NCI-H2171 (cell line): ENCODE measurements at regions not wholly inside any gene's neighbourhood (a gene's known extent, or its start where the extent isn't known, plus 50 kb on each side); places are given as distances from the start of the nearest gene placed in this dataset.
A peak's percentile ranks its signal among the peaks of the same experiment; 100 is the strongest.
"Not testable (repeated sequence)": the region's sequence is repeated elsewhere in the genome, so short reads cannot be mapped to it uniquely, and the experiment has no call there.

Experiments
- DNase-seq: peaks from one replicate; lab custom pipeline; 2025; lab: John Stamatoyannopoulos, UW

DNA sequence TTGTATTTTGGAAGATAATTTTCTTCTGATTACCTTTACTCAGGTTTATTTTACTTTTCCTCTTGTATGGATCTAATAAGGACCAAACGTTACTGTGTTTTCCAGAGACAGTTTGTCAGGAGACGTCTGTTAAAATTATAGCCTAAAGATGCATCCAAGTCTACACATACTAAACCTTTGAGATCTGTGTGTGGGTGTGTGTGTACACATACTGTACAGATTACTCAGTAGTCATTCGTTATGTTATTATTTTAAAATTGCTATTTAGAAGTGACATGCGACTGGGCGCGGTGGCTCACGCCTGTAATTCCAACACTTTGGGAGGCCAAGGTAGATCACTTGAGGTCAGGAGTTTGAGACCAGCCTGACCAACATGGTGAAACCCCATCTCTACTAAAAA lies 51.6 kb upstream of the CNTLN start:
- DNase-seq, result no peak

DNA sequence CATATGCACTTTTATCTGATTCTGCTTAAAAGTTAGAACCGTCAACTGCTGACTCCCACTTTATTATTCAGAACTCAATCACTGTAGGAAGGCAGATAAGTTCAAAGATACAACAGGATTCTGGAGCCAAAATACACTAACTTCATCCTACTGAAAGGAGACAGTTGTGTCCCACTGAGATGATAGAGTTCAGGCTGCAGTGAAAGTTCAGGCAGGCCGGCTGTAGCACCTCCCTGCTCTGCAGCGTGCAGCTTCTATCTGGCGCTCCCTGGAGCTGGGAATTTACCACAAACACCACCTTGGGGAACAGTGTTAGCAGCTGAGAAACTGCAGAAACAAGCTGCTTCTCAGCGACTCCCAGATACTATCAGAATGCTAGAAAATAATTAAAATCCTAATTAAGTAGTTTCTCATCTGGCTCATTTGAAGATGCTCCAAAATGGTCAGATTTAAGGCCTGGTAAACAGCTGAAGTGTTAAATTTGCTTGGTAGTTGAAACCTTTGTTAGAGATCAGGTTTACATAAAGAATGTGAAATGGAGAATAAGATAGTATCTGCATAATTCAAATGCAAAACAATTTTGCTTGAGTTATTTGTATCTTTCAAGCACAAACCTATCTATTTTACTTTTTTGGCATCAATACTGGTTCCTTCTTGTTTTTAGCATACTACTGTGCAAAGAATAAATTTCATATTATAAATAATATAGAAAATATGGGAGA lies 52.3 kb upstream of the CNTLN start:
- no peak for DNase-seq

DNA sequence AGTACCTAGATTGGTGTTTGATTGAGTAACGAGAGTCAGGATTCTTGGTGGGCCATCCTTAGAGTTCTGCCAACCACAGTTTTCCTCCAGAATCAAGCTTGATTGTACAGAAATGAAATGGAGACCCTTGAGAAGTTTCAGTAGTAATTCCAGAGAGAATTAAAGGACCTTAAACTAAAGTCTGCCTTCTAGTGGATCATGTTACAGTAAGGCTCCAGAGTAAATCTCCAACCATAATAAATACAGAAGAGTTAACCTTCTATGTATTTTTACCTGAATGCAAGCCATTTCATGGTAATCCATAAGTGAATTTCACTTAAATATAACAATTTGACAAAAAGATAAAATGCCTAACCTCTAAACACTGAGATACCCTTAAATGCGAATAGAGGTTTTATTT lies 53.0 kb upstream of the CNTLN start:
- DNase-seq, result no peak

DNA sequence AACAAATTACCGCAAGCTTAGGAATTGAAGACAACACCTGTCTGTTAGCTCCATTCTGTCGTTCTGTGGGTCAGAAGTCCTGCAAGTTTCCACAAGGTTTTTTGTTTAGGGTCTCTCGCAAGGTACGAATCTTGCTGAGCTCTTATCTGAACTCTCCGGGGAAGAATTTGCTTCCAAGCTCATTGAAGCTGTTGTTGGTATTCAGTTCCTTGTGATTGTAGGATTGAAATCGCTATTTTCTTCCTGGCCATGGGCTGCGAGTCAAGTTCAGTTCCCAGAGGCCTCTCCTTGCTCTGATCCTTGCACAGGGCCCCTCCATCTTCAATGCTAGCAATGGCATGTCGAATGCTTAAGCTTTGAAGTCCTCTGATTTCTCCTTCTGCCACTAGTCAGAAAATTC lies 53.5 kb upstream of the CNTLN start:
- DNase-seq, result no peak

DNA sequence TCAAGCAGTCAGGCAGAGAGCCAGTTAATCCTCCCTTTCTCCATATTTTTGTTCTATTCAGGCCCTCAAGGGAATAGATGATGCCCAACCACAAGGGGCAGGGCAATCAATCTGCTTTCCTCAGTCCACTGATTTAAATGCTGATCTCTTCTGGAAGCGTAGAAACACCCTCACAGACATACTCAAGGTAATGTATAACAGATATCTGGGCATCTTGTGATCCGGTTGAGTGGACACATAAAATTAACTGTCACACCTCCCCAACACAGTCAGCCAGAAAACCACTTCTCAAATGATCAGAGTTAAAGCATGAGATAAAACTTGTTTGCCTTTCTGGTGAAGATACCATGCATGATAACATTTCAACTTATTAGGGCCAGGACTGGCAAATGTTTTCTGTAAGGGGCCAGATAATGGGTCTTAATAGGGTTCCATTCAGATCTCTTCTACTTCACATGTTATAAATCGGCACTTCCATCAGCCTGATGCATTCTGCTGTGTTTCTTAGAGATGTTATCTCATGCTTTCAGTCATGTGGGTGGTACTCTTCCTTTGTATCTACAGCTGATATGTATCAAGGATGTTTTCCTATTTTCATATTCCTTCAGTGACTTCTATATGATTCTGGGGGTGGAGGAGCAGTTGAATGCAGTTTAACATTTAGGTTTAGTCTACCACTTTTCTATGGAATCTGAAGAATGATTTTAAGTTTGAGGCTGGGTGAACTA lies 58.9 kb upstream of the CNTLN start:
- DNase-seq, result no peak

DNA sequence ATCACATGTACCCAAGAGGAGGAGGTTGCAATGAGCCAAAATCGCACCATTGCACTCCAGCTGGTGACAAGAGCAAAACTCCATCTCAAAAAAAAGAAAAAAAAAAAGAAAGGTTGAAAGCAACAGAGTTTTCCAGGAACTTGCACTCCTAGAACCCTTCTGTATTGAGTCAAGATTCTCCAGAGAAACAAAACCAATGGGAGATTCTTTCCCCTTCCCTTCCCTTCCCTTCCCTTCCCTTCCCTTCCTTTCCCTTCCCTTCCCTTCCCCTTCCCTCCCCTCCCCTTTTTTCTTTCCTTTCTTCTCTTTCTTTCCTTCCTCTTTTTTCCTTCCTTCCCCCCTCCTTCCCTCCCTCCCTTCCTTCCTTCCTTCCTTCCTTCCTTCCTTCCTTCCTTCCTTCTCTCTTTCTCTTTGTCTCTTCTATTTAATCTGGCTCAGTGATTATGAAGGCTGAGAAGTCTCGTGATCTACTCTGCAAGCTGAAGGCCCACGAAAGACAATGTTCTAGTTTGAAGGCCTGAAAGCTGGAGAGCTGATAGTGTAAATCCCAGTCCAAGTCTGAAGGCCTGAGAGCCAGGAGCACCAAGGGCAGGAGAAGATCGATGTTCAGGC lies 59.6 kb upstream of the CNTLN start:
- no peak for DNase-seq

DNA sequence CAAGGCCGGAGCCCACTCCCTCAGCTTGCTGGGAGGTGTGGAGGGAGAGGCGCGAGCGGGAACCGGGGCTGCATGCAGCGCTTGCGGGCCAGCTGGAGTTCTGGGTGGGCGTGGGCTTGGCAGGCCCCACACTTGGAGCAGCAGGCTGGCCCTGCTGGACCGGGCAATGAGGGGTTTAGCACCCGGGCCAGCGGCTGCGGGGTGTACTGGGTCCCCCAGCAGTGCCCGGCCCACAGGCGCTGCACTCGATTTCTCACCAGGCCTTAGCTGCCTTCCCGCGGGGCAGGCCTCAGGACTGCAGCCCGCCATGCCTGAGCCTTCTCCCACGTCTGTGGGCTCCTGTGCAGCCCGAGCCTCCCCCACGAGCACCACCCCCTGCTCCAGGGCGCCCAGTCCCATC lies 62.3 kb upstream of the CNTLN start:
- not testable (repeated sequence) for DNase-seq

DNA sequence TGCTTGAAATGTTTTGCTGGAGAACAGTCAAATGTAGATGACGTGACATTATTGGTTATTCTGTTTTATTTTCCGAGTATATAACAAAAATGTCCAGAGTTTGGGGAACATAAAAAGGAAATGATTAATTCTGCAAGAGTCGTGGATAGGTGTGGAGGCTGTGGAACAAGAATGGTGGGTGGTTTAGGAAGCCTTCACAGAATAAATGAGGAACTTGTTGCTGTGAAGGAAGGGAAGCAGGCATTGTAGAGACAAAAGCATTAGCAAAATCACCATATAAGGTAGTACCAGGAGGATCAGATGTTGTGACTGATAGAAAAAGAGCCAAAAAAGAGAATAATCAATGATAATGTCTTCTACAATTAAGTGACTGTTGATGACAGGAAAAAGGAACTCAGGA lies 66.2 kb upstream of the CNTLN start:
- no peak for DNase-seq

DNA sequence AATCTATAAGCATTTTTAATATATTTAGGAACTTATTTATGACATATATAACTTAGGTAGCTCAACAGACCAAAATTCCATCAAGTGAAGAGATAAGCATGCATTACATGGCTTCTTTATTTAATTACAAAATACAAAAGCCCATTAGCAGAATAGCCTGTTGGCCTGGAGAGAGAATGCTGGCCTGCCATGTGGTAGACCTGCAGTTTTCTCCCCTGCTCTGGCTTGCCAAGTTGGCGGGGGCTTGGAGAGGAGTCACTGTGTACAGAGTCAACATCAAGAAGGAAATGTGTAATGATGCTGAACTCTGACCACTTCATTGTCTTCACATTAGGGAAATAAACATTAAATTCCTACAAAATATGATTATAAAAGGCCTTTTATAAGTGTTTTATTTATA lies 69.8 kb upstream of the CNTLN start:
- DNase-seq, result no peak

DNA sequence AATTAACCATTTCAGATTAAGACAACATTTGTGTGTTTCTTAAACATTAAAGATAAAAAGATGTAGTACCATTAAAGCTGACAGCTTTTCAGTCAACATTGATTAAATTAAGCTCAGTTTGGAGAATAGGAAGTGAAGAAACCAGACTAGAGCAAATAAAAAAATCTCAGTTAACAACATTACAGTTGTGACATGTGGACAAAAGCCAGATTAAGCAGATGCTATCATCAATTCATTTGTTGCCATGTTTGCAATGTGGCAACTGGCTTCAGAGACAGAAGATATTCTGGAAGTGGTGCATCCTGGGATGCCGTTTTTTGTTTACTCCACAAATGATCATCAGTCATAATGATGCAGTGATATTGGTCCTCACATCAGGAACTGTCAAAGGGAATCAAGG lies 70.3 kb upstream of the CNTLN start:
- no peak for DNase-seq

DNA sequence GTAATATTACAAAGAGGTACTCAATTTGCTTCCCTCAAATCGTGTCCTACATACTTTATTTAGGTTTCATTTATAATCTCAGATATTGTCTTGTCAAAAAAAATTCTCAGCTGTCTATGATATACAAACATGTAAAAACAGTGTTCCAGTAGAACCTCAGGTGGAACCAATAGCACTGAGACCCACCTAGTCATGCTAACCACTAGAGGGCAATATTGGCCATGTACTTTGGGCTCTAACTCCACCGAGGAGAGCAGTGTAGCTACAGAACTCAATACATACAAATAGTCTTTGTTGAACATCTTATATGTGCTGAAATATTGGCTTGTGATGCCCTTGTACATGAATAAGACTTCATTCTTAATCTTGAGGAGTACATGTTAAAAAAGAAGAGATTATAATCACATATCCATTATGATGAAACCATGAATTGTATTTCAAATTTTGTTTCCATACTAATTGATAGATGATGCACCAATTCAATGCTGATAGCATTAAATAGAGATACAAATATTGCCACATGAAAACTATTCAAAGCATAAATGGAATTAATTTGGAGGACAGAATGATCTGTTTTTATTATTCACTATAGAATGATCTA lies 71.2 kb upstream of the CNTLN start:
- DNase-seq, result peak; percentile 8

DNA sequence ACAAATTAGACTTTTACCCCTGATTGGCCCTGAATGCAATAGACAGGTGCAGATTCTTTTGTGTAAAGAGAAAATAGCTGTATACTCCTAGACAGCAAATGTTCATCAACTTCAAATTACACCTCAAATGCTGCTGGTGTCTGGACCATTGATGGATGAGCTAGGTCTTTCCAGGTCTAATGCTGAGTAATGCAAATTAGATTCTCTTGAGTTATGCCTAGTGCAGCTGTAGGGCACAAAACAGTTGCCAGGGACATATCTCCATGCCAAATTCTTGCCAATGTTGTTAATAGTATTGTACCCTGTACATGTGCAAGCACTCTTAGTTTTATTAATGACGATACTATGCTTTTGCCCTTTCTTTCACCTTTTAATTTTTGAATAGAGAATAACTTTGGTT lies 72.3 kb upstream of the CNTLN start:
- DNase-seq, result no peak

DNA sequence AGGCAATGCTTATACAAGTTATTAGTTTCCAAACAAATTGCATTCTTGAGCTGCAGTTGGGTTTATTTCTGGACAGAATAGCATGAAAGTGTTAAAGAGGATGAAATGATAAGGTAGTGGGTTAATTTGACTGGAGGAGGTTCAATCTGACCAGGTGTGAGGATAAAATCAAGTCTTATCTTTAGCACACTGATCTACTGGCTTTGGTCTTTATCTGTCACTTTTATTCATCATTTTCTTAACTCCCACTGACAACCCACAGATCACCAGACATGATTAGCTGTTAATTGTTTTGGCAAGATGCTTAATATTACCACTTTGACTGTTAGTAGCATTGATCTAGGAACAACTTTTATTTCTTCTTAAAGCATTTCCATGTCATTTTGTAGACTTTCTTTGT lies 74.4 kb upstream of the CNTLN start:
- no peak for DNase-seq

DNA sequence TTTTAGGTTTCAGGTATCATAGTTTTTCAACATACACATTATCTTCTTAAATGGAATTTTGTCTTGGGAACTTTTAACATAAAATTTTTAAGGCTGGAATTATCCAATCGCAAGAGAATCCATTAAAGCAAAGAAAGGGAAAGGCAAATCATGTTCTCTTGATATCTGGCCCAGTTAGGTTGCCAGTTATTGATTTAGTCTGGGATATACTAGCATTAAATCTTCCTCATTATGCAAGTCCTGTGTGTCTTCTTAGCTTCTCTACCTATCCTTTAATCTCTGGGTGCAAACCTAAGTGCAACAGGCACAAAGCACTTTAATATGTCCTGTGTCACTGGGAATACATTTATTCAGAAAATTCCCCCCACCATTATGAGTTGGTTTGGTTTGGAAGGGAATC lies 75.4 kb upstream of the CNTLN start:
- DNase-seq, result no peak

DNA sequence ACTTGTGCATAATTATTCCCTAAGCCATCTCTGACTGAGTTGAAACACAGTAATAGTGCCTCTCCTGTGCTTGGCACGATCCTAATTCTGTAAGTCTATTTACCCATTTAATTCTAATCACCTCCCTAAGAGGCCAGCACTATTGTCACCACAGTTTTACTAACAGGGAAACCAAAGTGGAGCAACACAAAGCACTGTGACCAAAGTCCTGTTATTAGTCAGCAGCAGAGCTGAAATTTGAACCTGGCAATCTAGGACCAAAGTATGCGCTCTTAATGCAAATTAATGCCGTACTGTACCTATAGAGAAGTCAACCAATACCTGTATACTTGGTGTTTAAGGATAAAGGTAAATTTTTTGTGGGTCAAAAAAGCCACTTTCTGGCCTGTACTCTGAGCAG lies 77.1 kb upstream of the CNTLN start:
- DNase-seq, result no peak

DNA sequence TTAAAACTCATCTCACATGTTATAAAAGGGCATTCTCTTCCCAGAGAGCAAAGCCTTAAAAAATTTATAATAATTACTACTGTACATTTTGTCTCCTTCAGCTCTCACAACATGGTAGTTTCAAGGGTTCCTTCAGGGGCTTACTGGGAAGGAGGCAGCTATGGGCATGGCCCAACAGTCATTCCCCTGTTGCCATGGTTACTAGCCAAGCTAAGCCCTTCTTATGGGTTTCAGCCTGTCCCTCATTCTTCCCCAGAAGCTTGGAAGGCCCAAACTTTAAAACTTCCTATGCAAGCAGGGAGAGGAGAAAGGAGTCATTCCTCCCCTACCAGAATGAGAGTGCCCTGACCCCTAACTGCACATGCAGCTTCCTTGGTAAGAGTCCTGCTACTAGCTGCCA lies 82.2 kb upstream of the CNTLN start:
- DNase-seq, result no peak

DNA sequence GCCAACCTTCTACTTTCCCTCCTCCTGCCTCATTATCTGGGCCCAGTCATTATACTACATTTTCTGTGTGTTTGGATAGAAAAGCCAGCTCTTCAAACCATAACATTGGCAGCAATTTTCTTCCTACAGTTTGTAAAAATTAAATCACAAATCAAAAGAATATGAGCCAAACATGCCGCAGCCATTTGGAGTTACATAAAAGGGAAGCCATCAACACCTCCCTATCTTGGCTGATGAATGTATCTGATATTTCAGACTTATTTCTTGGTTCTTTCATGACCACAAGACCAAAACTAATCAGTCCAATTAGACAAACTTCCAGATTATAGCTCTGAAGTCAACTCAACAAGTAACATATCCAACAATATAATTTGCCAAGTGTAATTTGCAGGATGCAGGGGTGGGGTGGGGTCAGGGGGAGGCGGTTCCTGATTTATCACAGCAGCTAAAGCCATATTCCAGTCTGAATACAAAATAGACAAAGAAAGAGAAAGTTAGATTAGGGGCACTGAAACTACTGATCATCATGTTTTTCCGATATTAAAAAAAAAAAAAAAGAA lies 89.4 kb upstream of the CNTLN start:
- DNase-seq, result no peak

DNA sequence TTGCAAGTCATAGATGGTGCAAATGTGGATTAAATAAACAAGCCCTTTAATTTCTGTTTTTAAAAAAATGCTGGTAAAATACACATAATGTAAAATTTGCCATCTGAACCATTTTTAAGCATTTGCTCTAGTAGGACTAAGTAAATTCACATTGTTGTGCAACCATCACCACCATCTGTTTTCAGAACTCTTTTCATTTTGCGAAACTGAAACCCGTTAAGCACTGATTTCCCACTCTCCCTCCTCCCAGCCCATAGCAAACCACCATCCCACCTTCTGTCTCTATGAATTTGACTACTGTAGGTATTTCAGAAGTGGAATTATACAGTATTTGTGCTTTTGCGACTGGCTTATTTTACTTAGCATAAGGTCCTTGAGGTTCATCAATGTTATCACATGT lies 103.3 kb upstream of the CNTLN start:
- no peak for DNase-seq

DNA sequence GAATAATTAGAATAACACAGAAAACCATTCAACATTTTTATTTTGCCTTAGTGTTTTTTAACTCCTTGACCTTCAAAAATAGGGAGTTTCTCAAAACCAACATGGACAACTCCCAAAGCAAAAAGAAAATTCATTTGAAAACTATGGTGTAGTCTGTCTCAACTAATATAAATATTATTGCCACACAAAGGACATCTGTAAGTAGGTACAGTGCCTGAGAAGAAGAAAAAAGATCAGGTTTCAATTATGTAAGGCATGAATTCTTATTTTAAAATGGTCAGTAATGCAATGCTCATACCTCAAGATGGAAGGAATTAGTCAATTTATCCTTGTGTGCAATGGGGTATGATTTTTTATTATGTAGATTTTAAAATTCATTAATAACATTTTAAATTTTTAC lies 109.6 kb upstream of the CNTLN start:
- no peak for DNase-seq

DNA sequence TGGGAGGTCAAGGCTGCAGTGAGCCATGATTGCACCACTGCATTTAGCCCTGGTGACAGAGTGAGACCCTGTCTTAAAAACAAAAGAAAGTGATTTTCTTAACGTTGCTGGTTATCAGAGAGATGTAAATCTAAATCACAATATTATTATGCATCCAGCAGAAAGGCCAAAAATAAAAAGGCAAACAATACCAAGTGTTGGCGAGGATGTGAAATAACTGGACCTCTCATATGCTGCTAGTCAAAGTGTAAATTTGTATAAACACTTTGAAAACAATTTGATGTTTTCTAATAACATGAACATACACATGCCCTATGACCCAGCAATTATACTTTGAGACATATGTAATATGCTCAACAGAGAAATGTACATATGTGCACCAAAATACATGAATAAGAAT lies 110.7 kb upstream of the CNTLN start:
- DNase-seq, result no peak

DNA sequence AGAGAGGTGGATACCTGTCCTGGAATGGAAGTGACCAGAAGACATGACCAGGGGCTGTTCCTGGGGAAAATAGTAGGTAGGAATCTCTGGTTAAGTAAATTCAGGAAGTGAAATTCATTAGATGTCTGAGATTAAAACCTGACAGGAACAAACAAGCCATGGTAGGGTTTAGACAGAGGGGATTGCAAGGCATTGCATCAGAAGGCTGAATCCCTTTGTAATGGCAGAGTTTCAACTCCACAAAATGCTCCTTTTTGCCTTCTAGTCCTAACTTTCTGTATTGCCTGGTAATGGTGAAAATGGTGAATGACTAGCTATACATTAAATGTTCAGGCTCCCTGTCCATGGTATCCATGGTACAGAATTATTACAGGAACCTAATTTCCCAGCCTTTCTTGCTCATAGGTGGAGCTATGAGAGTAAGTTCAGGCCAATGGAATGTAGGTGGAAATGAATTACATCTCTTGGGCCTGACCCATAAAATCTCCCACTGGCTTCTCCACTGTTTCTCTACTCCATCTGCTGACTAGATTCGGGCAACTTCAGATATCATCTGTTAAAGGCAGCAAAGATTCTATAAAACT lies 113.4 kb upstream of the CNTLN start:
- DNase-seq, result no peak

DNA sequence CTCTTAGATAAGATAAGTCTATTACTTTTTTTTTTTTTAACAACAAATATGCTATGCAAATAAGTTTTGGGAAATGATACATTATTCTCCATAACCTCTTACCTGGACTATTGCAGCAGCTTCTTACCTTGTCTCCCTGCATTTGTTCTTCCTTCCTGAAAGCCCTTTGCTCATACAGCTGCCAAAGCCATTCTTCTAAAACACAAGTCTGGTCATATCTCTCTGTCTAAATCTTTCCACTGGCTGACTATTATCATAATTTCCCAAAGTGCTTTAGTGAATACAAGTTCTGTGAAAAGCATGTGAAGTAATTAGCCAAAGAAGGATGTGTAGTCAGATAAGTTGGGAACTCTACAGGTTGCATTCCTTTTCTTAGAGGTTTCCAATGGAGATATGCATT lies 115.4 kb upstream of the CNTLN start:
- no peak for DNase-seq
